Skin of body (tissue), 1 donor: ENCODE measurements at regions not wholly inside any gene's neighbourhood (a gene's known extent, or its start where the extent isn't known, plus 50 kb on each side); places are given as distances from the start of the nearest gene placed in this dataset.
"Not testable (repeated sequence)": the region's sequence is repeated elsewhere in the genome, so short reads cannot be mapped to it uniquely, and the experiment has no call there.

ENCODE experiments used
- DNase-seq: peaks from one replicate; lab custom pipeline; 2025; lab: John Stamatoyannopoulos, UW

GRCh38 chr3:11713171-11713570 lies 69.5 kb upstream of the VGLL4 start:
- no peak for DNase-seq

GRCh38 chr3:11712646-11713045 lies 68.9 kb upstream of the VGLL4 start:
- DNase-seq: no peak

- DNase-seq: peak; percentile 17
Observed at GRCh38 chr3:11711876-11712275, 68.2 kb upstream of the VGLL4 start.

GRCh38 chr3:11709782-11710181 lies 66.1 kb upstream of the VGLL4 start:
- no peak for DNase-seq

- DNase-seq: not testable (repeated sequence)
Observed at GRCh38 chr3:11707084-11707483, 63.4 kb upstream of the VGLL4 start.

GRCh38 chr3:11706604-11707003 lies 62.9 kb upstream of the VGLL4 start:
- DNase-seq: no peak

- no peak for DNase-seq
Observed at GRCh38 chr3:11705049-11705448, 61.3 kb upstream of the VGLL4 start.

- DNase-seq: no peak
Observed at GRCh38 chr3:11703146-11703545, 59.4 kb upstream of the VGLL4 start.

GRCh38 chr3:11699083-11699427 lies 55.3 kb upstream of the VGLL4 start:
- no peak for DNase-seq

- no peak for DNase-seq
Observed at GRCh38 chr3:11698326-11699082, 54.8 kb upstream of the VGLL4 start.

GRCh38 chr3:11697701-11698100 lies 54.0 kb upstream of the VGLL4 start:
- no peak for DNase-seq

- DNase-seq: no peak
Observed at GRCh38 chr3:11696054-11696453, 52.3 kb upstream of the VGLL4 start.
